K562 (cell line): ENCODE measurements at regions not wholly inside any gene's neighbourhood (a gene's known extent, or its start where the extent isn't known, plus 50 kb on each side); places are given as distances from the start of the nearest gene placed in this dataset.

Experiments
- ATAC-seq: fragments of 200-7000 bp; cut with Tn5 transposase; 3 replicates; pipeline ENCODE4 v1.9.1; 2020; ENCODE audit warnings: moderate library complexity
- BruUV-seq: library from RNA; stranded (reverse); fragments of 400-500 nt; replicated peaks from 2 replicates; lab custom pipeline; 2021; lab: Mats Ljungman, UMichigan
- CTCF ChIA-PET: fragments of 300-600 bp; formaldehyde crosslinking; extraction: SDS; loops from one replicate; lab custom pipeline; 2021; ENCODE audit warnings: low intra/inter-chr PET ratio; lab: Yijun Ruan, JAX
- POLR2A ChIA-PET: fragments of 300-600, 350-650 bp; sonication (Branson Sonifier 250); formaldehyde crosslinking; extraction: SDS; loops from one replicate; lab custom pipeline; 2021; ENCODE audit warnings: antibody characterized with exemption, inconsistent platforms; lab: Yijun Ruan, JAX
- DNase-seq, 4 experiments: peaks; one replicate each; pipeline versions ENCODE4 v3.0.0 to v3.0.0-alpha.2; 2011 to 2018; ENCODE audit warnings: low spot score in 3 of 4, mixed read lengths in 3 of 4; ENCODE audit errors: extremely low read depth in 1 of 4
- FAIRE-seq: peaks from 2 replicates; lab custom pipeline; 2011; peaks lifted over from hg19 to GRCh38; lab: Jason Lieb, UNC
- H2AFZ ChIP-seq: 2 replicates; pipeline ENCODE4 v1.6.0; 2011; ENCODE audit warnings: low read depth, low read length, control low read depth, inconsistent platforms
- H3K27ac ChIP-seq: fragments of 200-600 bp; 3 replicates; pipeline ENCODE4 v1.8.0; 2011; ENCODE audit warnings: low read depth, mild to moderate bottlenecking, control low read depth, inconsistent platforms, low read length, moderate library complexity, mixed read lengths; ENCODE audit errors: extremely low read depth
- H3K27me3 ChIP-seq, 2 experiments: fragments of 300-600 bp in 1 of 2; 2 replicates in 1 of 2; 3 replicates in 1 of 2; pipeline versions ENCODE4 v1.6.0 to v1.8.0; 2011; ENCODE audit warnings: inconsistent platforms in 2 of 2, low read length in 2 of 2, mild to moderate bottlenecking in 1 of 2, mixed read lengths in 1 of 2, moderate library complexity in 1 of 2; ENCODE audit not compliant: control insufficient read depth in 2 of 2, insufficient read depth in 2 of 2
- H3K36me3 ChIP-seq: fragments of 300-600 bp; 3 replicates; pipeline ENCODE4 v1.8.0; 2011; ENCODE audit warnings: mild to moderate bottlenecking, low read length, inconsistent platforms; ENCODE audit not compliant: control insufficient read depth, insufficient read depth
- H3K4me1 ChIP-seq, 2 experiments: fragments of 200-600 bp in 1 of 2; replicated peaks in 1 of 2; 2 replicates in 1 of 2; 3 replicates in 1 of 2; pipeline versions ENCODE4 v1.5.1 to v1.8.0; 2011; ENCODE audit warnings: inconsistent platforms in 2 of 2, low read length in 2 of 2, mild to moderate bottlenecking in 1 of 2, mixed read lengths in 1 of 2, moderate library complexity in 1 of 2; ENCODE audit not compliant: control insufficient read depth in 2 of 2, insufficient read depth in 2 of 2
- H3K4me2 ChIP-seq: 2 replicates; pipeline ENCODE4 v1.6.1; 2011; ENCODE audit warnings: low read length, control low read depth, inconsistent platforms, mixed read lengths; ENCODE audit not compliant: insufficient read depth
- H3K4me3 ChIP-seq: fragments of 200-600 bp; sonication (generic), shearing (Covaris generic); 2 replicates; pipeline ENCODE4 v1.5.1; 2016; ENCODE audit warnings: control low read depth, inconsistent platforms
- H3K79me2 ChIP-seq: fragments of 200-600 bp; 3 replicates; pipeline ENCODE4 v1.8.0; 2011; ENCODE audit warnings: low read length, inconsistent platforms; ENCODE audit not compliant: control insufficient read depth, insufficient read depth
- H3K9ac ChIP-seq, 2 experiments: 2 replicates each; pipeline versions ENCODE4 v1.6.0 to v1.6.1; 2011; ENCODE audit warnings: low read depth in 2 of 2, low read length in 2 of 2, control low read depth in 1 of 2, inconsistent platforms in 1 of 2, mild to moderate bottlenecking in 1 of 2, mixed read lengths in 1 of 2; ENCODE audit not compliant: insufficient read depth in 1 of 2
- H3K9me1 ChIP-seq: one replicate; pipeline ENCODE4 v1.6.0; 2011; ENCODE audit warnings: inconsistent platforms, mild to moderate bottlenecking, low read length, moderate library complexity; ENCODE audit not compliant: control insufficient read depth, insufficient read depth
- H3K9me3 ChIP-seq: replicated peaks from 2 replicates; pipeline ENCODE4 v1.5.1; 2011; ENCODE audit warnings: low read depth, low read length, inconsistent platforms; ENCODE audit not compliant: control insufficient read depth, insufficient read depth
- H4K20me1 ChIP-seq: replicated peaks from 2 replicates; pipeline ENCODE4 v1.6.1; 2011; ENCODE audit warnings: low read length, inconsistent platforms, mixed read lengths; ENCODE audit not compliant: control insufficient read depth, insufficient read depth
- ESRRA ChIP-seq: fragments of 450-650 bp; IDR thresholded peaks from 2 replicates; pipeline ENCODE4 v1.6.1; 2014; ENCODE audit warnings: low read depth, mild to moderate bottlenecking, moderate library complexity, borderline replicate concordance
- ETV1 ChIP-seq: fragments of 450-650 bp; conservative IDR thresholded peaks from 2 replicates; pipeline ENCODE4 v1.6.1; 2016; ENCODE audit warnings: missing genetic modification characterization, control low read depth, low read depth, missing compliant biosample characterization
- HOMEZ ChIP-seq: fragments of 250-450 bp; sonication (Bioruptor Pico); IDR thresholded peaks from 2 replicates; pipeline ENCODE4 v1.4.0; 2020; ENCODE audit warnings: mild to moderate bottlenecking, moderate library complexity
- KDM5B ChIP-seq: fragments of 200-600 bp; sonication (generic); IDR thresholded peaks from 2 replicates; pipeline ENCODE4 v1.6.1; 2012; ENCODE audit warnings: low read depth, mild to moderate bottlenecking, moderate library complexity, low read length, control low read depth, inconsistent platforms; ENCODE audit not compliant: insufficient replicate concordance
- SNAPC5 ChIP-seq: fragments of 250-450 bp; sonication (Bioruptor Pico); IDR thresholded peaks from 2 replicates; pipeline ENCODE4 v1.8.0; 2021; ENCODE audit warnings: moderate library complexity, mild to moderate bottlenecking, inconsistent platforms
- SP1 ChIP-seq: sonication (generic); formaldehyde crosslinking; IDR thresholded peaks from 2 replicates; pipeline ENCODE4 v1.8.1; 2022; ENCODE audit warnings: mild to moderate bottlenecking, missing genetic modification reagents
- SPI1 ChIP-seq: IDR thresholded peaks from 2 replicates; pipeline ENCODE4 v1.6.1; 2011; ENCODE audit warnings: low read depth, low read length, control low read depth, borderline replicate concordance
- TAF9B ChIP-seq: fragments of 450-650 bp; IDR thresholded peaks from 2 replicates; pipeline ENCODE4 v1.6.1; 2018; ENCODE audit warnings: mild to moderate bottlenecking; ENCODE audit not compliant: partially characterized antibody
- TCF3 ChIP-seq: sonication (generic); formaldehyde crosslinking; IDR thresholded peaks from 2 replicates; pipeline ENCODE4 v1.4.0; 2020; ENCODE audit warnings: mild to moderate bottlenecking, missing genetic modification reagents
- THRB ChIP-seq: fragments of 450-650 bp; formaldehyde crosslinking; conservative IDR thresholded peaks from 2 replicates; pipeline ENCODE4 v1.4.0; 2022; ENCODE audit warnings: mild to moderate bottlenecking, missing genetic modification characterization
- WGBS: fragments of 100-300 bp; shearing (Covaris generic); methylation state at CpG from one replicate; pipeline ENCODE4 v1.1.6; 2016; ENCODE audit warnings: low coverage, mixed read lengths; ENCODE audit not compliant: insufficient coverage; ENCODE audit errors: missing lambda C conversion rate; 5-methylcytosine and 5-hydroxymethylcytosine counted together
- in situ Hi-C: fragments of 300-500 bp; cut with MboI; formaldehyde crosslinking; loops from 4 replicates; pipeline ENCODE4 v1.15.0; 2018; ENCODE audit warnings: inconsistent platforms, mixed read lengths
- intact Hi-C: fragments of 100-400 bp; cut with micrococcal nuclease; formaldehyde crosslinking; loops from 2 replicates; pipeline ENCODE4 v1.14.2; 2022

GRCh38 chr7:98724591-98724990, 107.5 kb downstream of the NPTX2 start (continued):
- TF ChIP-seq HOMEZ (CRISPR knock-in tag) (no peak), SNAPC5 (CRISPR knock-in tag) (no peak), TAF9B (no peak), SP1 (CRISPR knock-in tag) (no peak), SPI1 (no peak), TCF3 (CRISPR knock-in tag) (no peak), KDM5B (no peak)
- TF ChIP-seq, all 486 proteins: peak for 0

- TF ChIP-seq THRB (CRISPR knock-in tag) (no peak), ETV1 (no peak), ESRRA (peak; percentile 49; the same call in 1 of the 2 replicates)
- H2AFZ ChIP-seq: no peak overlapping the region
- 2% methylated on average over 7 of the region's 7 CpGs for WGBS
- no peak overlapping the region for H3K4me3 ChIP-seq
- FAIRE-seq (no peak), DNase-seq (no peak), ATAC-seq (peak; percentile 66)
- H3K4me2 ChIP-seq: no peak overlapping the region
- no peaks in the 10 kb centered on the region for H3K79me2 ChIP-seq
- H3K27me3 ChIP-seq: peaks cover 0 to 43% of the 10 kb centered on the region in 2 experiments; a peak in 2 of 5 replicates
- intact Hi-C loops (no loop called here), in situ Hi-C loops (no loop called here)
- H3K9me3 ChIP-seq: no peaks in the 10 kb centered on the region
- no peak overlapping the region for H3K27ac ChIP-seq
- no peaks in the 10 kb centered on the region for H3K36me3 ChIP-seq
- no peaks in the 10 kb centered on the region for H3K9me1 ChIP-seq
- no peak overlapping the region for H3K9ac ChIP-seq
- BruUV-seq: no TSS peak
- H4K20me1 ChIP-seq: 0 out of 2 replicates have a peak, but pooled peaks cover 7% of the 10 kb centered on the region
- ChIA-PET CTCF (no interaction called here), POLR2A (no interaction called here)
- H3K4me1 ChIP-seq: no peaks in the 10 kb centered on the region
These were observed 110.1 kb downstream of the NPTX2 start for GRCh38 chr7:98727146-98727709.
